ENCODE measurements at regions not wholly inside any gene's neighbourhood (a gene's known extent, or its start where the extent isn't known, plus 50 kb on each side); places are given as distances from the start of the nearest gene placed in this dataset.

GRCh38 chr6:109265530-109265929 is 116.7 kb downstream of the CD164 start:
- TF ChIP-seq POLR2A (IDR thresholded peaks at IDR 0.05) (no peak), CTCF (IDR thresholded peaks at IDR 0.05) (no peak)
- DNase-seq (no peak), ATAC-seq (no peak)
- no peaks in the 10 kb centered on the region for H3K4me1 ChIP-seq
- no peaks in the 10 kb centered on the region for H3K9me3 ChIP-seq
- intact Hi-C loops (cut with DNase I): no loop called here
- no peaks in the 10 kb centered on the region for H3K36me3 ChIP-seq
- WGBS (ENCODE audit: insufficient coverage, low coverage, low lambda C conversion rate, missing lambda C conversion rate): 94% methylated on average over 3 of the region's 3 CpGs
- H3K4me3 ChIP-seq: no peak overlapping the region
- no peak overlapping the region for H3K27ac ChIP-seq
- no peaks in the 10 kb centered on the region for H3K27me3 ChIP-seq

- no peak overlapping the region for H3K4me3 ChIP-seq
- no peak overlapping the region for H3K27ac ChIP-seq
- ATAC-seq (peak in 1 of 4 donors; percentile 28), DNase-seq (no peak)
- H3K27me3 ChIP-seq: no peaks in the 10 kb centered on the region
- H3K4me1 ChIP-seq: no peaks in the 10 kb centered on the region
- TF ChIP-seq CTCF (IDR thresholded peaks at IDR 0.05) (no peak), POLR2A (IDR thresholded peaks at IDR 0.05) (no peak)
- no peaks in the 10 kb centered on the region for H3K36me3 ChIP-seq
- 100% methylated on average over 2 of the region's 3 CpGs for WGBS (ENCODE audit: insufficient coverage, low coverage, low lambda C conversion rate, missing lambda C conversion rate)
- no peaks in the 10 kb centered on the region for H3K9me3 ChIP-seq
- intact Hi-C loops (cut with DNase I): no loop called here
These were observed 118.2 kb downstream of the CD164 start for GRCh38 chr6:109263873-109264700.

- DNase-seq (no peak), ATAC-seq (no peak)
- TF ChIP-seq POLR2A (IDR thresholded peaks at IDR 0.05) (no peak), CTCF (IDR thresholded peaks at IDR 0.05) (no peak)
- H3K36me3 ChIP-seq: no peaks in the 10 kb centered on the region
- no peaks in the 10 kb centered on the region for H3K27me3 ChIP-seq
- H3K4me3 ChIP-seq: no peak overlapping the region
- 98% methylated on average over 7 of the region's 7 CpGs for WGBS (ENCODE audit: insufficient coverage, low coverage, low lambda C conversion rate, missing lambda C conversion rate)
- H3K27ac ChIP-seq: no peak overlapping the region
- no peaks in the 10 kb centered on the region for H3K9me3 ChIP-seq
- peaks cover 0 to 15% (median 6%) of the 10 kb centered on the region in 4 donors for H3K4me1 ChIP-seq
- intact Hi-C loops (cut with DNase I): no loop called here
These were observed 120.0 kb downstream of the CD164 start for GRCh38 chr6:109262261-109262660.

- Histone ChIP-seq H3K9me3 (no peaks in the 10 kb centered on the region), H3K36me3 (no peaks in the 10 kb centered on the region), H3K27ac (no peak overlapping the region), H3K4me1 (peaks cover 0 to 15% (median 6%) of the 10 kb centered on the region in 4 donors), H3K27me3 (no peaks in the 10 kb centered on the region), H3K4me3 (no peak overlapping the region)
- ATAC-seq: no peak
- DNase-seq: no peak
- WGBS (ENCODE audit: insufficient coverage, low coverage, low lambda C conversion rate, missing lambda C conversion rate): 73% methylated on average over 4 of the region's 6 CpGs
- intact Hi-C loops (cut with DNase I): no loop called here
- no peak for TF ChIP-seq CTCF (IDR thresholded peaks at IDR 0.05)
- TF ChIP-seq POLR2A (IDR thresholded peaks at IDR 0.05): no peak
These were observed 120.5 kb downstream of the CD164 start for GRCh38 chr6:109261811-109262210.
